ENCODE measurements at regions not wholly inside any gene's neighbourhood (a gene's known extent, or its start where the extent isn't known, plus 50 kb on each side); places are given as distances from the start of the nearest gene placed in this dataset.

- no peaks in the 10 kb centered on the region for H3K4me1 ChIP-seq (ENCODE audit: insufficient read depth, low read length, poor library complexity, severe bottlenecking)
- intact Hi-C loops (cut with micrococcal nuclease; ENCODE audit: unreplicated experiment): no loop called here
- ChIA-PET POLR2A (ENCODE audit: low non-redundant PET) (no interaction called here), CTCF (no interaction called here)
- DNase-seq (ENCODE audit: low spot score): no peak
- no peak overlapping the region for H3K4me3 ChIP-seq (ENCODE audit: low read depth, low read length, poor library complexity, severe bottlenecking)
- H3K27me3 ChIP-seq (replicated peaks; ENCODE audit: insufficient read depth, low read depth, low read length, poor library complexity): peaks cover 12% of the 10 kb centered on the region
- TF ChIP-seq EZH2 (IDR thresholded peaks at IDR 0.05; ENCODE audit: borderline replicate concordance, low read depth, low read length, poor library complexity, severe bottlenecking) (no peak), CTCF (conservative IDR thresholded peaks at IDR 0.05; ENCODE audit: low read depth, low read length) (no peak)
- H3K27ac ChIP-seq (ENCODE audit: low read depth, low read length, poor library complexity, severe bottlenecking): no peak overlapping the region
- H3K36me3 ChIP-seq (ENCODE audit: insufficient read depth, low read length, poor library complexity, severe bottlenecking): no peaks in the 10 kb centered on the region
- no TSS peak for BruUV-seq (replicated peaks)
- no peaks in the 10 kb centered on the region for H3K9me3 ChIP-seq (ENCODE audit: low read depth, low read length, poor library complexity, severe bottlenecking)
Measured at GRCh38 chr3:137612291-137612690, 151.8 kb upstream of the SOX14 start.

- H3K4me1 ChIP-seq (ENCODE audit: insufficient read depth, low read length, poor library complexity, severe bottlenecking): no peaks in the 10 kb centered on the region
- peaks cover 14% of the 10 kb centered on the region for H3K27me3 ChIP-seq (replicated peaks; ENCODE audit: insufficient read depth, low read depth, low read length, poor library complexity)
- H3K36me3 ChIP-seq (ENCODE audit: insufficient read depth, low read length, poor library complexity, severe bottlenecking): no peaks in the 10 kb centered on the region
- H3K4me3 ChIP-seq (ENCODE audit: low read depth, low read length, poor library complexity, severe bottlenecking): no peak overlapping the region
- no TSS peak for BruUV-seq (replicated peaks)
- DNase-seq (ENCODE audit: low spot score): no peak
- H3K27ac ChIP-seq (ENCODE audit: low read depth, low read length, poor library complexity, severe bottlenecking): no peak overlapping the region
- ChIA-PET CTCF (no interaction called here), POLR2A (ENCODE audit: low non-redundant PET) (no interaction called here)
- intact Hi-C loops (cut with micrococcal nuclease; ENCODE audit: unreplicated experiment): no loop called here
- TF ChIP-seq CTCF (conservative IDR thresholded peaks at IDR 0.05; ENCODE audit: low read depth, low read length): no peak
- no peak for TF ChIP-seq EZH2 (IDR thresholded peaks at IDR 0.05; ENCODE audit: borderline replicate concordance, low read depth, low read length, poor library complexity, severe bottlenecking)
- H3K9me3 ChIP-seq (ENCODE audit: low read depth, low read length, poor library complexity, severe bottlenecking): no peaks in the 10 kb centered on the region
Measured at GRCh38 chr3:137615659-137616418, 148.3 kb upstream of the SOX14 start.

GRCh38 chr3:137641879-137642704 is 122.0 kb upstream of the SOX14 start:
- Histone ChIP-seq H3K4me1 (ENCODE audit: insufficient read depth, low read length, poor library complexity, severe bottlenecking) (no peaks in the 10 kb centered on the region), H3K27me3 (replicated peaks; ENCODE audit: insufficient read depth, low read depth, low read length, poor library complexity) (peaks cover 32% of the 10 kb centered on the region), H3K36me3 (ENCODE audit: insufficient read depth, low read length, poor library complexity, severe bottlenecking) (no peaks in the 10 kb centered on the region), H3K4me3 (ENCODE audit: low read depth, low read length, poor library complexity, severe bottlenecking) (no peak overlapping the region), H3K9me3 (ENCODE audit: low read depth, low read length, poor library complexity, severe bottlenecking) (no peaks in the 10 kb centered on the region), H3K27ac (ENCODE audit: low read depth, low read length, poor library complexity, severe bottlenecking) (no peak overlapping the region)
- intact Hi-C loops (cut with micrococcal nuclease; ENCODE audit: unreplicated experiment): no loop called here
- BruUV-seq (replicated peaks): no TSS peak
- DNase-seq (ENCODE audit: low spot score): no peak
- CTCF ChIA-PET: no interaction called here
- TF ChIP-seq EZH2 (IDR thresholded peaks at IDR 0.05; ENCODE audit: borderline replicate concordance, low read depth, low read length, poor library complexity, severe bottlenecking) (no peak), CTCF (conservative IDR thresholded peaks at IDR 0.05; ENCODE audit: low read depth, low read length) (no peak)
- POLR2A ChIA-PET (ENCODE audit: low non-redundant PET): no interaction called here

Measured in A673 (cell line).